ENCODE measurements at regions not wholly inside any gene's neighbourhood (a gene's known extent, or its start where the extent isn't known, plus 50 kb on each side); places are given as distances from the start of the nearest gene placed in this dataset.

GRCh38 chr9:129544761-129545160, 76.1 kb downstream of the C9orf50 start:
- no peak overlapping the region for H2AFZ ChIP-seq (ENCODE audit: low read length)
- H3K27ac ChIP-seq (ENCODE audit: insufficient read depth, low read length): no peak overlapping the region
- no peaks in the 10 kb centered on the region for H3K27me3 ChIP-seq (ENCODE audit: control insufficient read depth, insufficient read depth, low read length)
- no peaks in the 10 kb centered on the region for H3K79me2 ChIP-seq (ENCODE audit: control insufficient read depth, insufficient read depth, low read length)
- H3K4me2 ChIP-seq (ENCODE audit: extremely low read depth, insufficient read depth, low read length): no peak overlapping the region
- TF ChIP-seq EZH2 (IDR thresholded peaks at IDR 0.05; ENCODE audit: low read length, missing control alignments) (no peak), CTCF (conservative IDR thresholded peaks at IDR 0.05 in 1 of 2, IDR thresholded peaks at IDR 0.05 in 1 of 2; ENCODE audit: low read depth in 1 of 2, low read length in 2 of 2) (no peak)
- peaks cover 9% of the 10 kb centered on the region for H3K4me1 ChIP-seq (ENCODE audit: control insufficient read depth, extremely low read depth, insufficient read depth, low read length)
- H3K4me3 ChIP-seq (replicated peaks in 1 of 4; ENCODE audit: control extremely low read depth in 1 of 4, insufficient read depth in 1 of 4, low read depth in 3 of 4, low read length in 4 of 4): no peak overlapping the region
- H4K20me1 ChIP-seq (ENCODE audit: control insufficient read depth, extremely low read depth, insufficient read depth, low read length): no peaks in the 10 kb centered on the region
- H3K36me3 ChIP-seq (ENCODE audit: control insufficient read depth, insufficient read depth, low read length): no peaks in the 10 kb centered on the region
- no peaks in the 10 kb centered on the region for H3K9me3 ChIP-seq (ENCODE audit: control insufficient read depth, insufficient read depth, low read depth, low read length)
- peak in 1 of 2 donors; percentile 71 for DNase-seq (ENCODE audit: low read depth in 2 of 2)
- H3K9ac ChIP-seq (ENCODE audit: insufficient read depth, low read length): no peak overlapping the region

GRCh38 chr9:129542741-129543140, 78.2 kb downstream of the C9orf50 start:
- no peaks in the 10 kb centered on the region for H3K36me3 ChIP-seq (ENCODE audit: control insufficient read depth, insufficient read depth, low read length)
- no peak overlapping the region for H3K4me3 ChIP-seq (replicated peaks in 1 of 4; ENCODE audit: control extremely low read depth in 1 of 4, insufficient read depth in 1 of 4, low read depth in 3 of 4, low read length in 4 of 4)
- TF ChIP-seq EZH2 (IDR thresholded peaks at IDR 0.05; ENCODE audit: low read length, missing control alignments) (no peak), CTCF (conservative IDR thresholded peaks at IDR 0.05 in 1 of 2, IDR thresholded peaks at IDR 0.05 in 1 of 2; ENCODE audit: low read depth in 1 of 2, low read length in 2 of 2) (no peak)
- H3K4me2 ChIP-seq (ENCODE audit: extremely low read depth, insufficient read depth, low read length): no peak overlapping the region
- no peaks in the 10 kb centered on the region for H3K79me2 ChIP-seq (ENCODE audit: control insufficient read depth, insufficient read depth, low read length)
- no peak overlapping the region for H3K9ac ChIP-seq (ENCODE audit: insufficient read depth, low read length)
- H2AFZ ChIP-seq (ENCODE audit: low read length): no peak overlapping the region
- H3K4me1 ChIP-seq (ENCODE audit: control insufficient read depth, extremely low read depth, insufficient read depth, low read length): no peaks in the 10 kb centered on the region
- no peaks in the 10 kb centered on the region for H4K20me1 ChIP-seq (ENCODE audit: control insufficient read depth, extremely low read depth, insufficient read depth, low read length)
- DNase-seq (ENCODE audit: low read depth in 2 of 2): no peak
- H3K27ac ChIP-seq (ENCODE audit: insufficient read depth, low read length): no peak overlapping the region
- no peaks in the 10 kb centered on the region for H3K9me3 ChIP-seq (ENCODE audit: control insufficient read depth, insufficient read depth, low read depth, low read length)
- no peaks in the 10 kb centered on the region for H3K27me3 ChIP-seq (ENCODE audit: control insufficient read depth, insufficient read depth, low read length)

GRCh38 chr9:129541270-129541669, 79.6 kb downstream of the C9orf50 start:
- Histone ChIP-seq H3K9me3 (ENCODE audit: control insufficient read depth, insufficient read depth, low read depth, low read length) (no peaks in the 10 kb centered on the region), H3K27ac (ENCODE audit: insufficient read depth, low read length) (no peak overlapping the region), H3K9ac (ENCODE audit: insufficient read depth, low read length) (no peak overlapping the region), H3K79me2 (ENCODE audit: control insufficient read depth, insufficient read depth, low read length) (no peaks in the 10 kb centered on the region), H4K20me1 (ENCODE audit: control insufficient read depth, extremely low read depth, insufficient read depth, low read length) (no peaks in the 10 kb centered on the region), H3K27me3 (ENCODE audit: control insufficient read depth, insufficient read depth, low read length) (no peaks in the 10 kb centered on the region), H3K4me2 (ENCODE audit: extremely low read depth, insufficient read depth, low read length) (no peak overlapping the region), H2AFZ (ENCODE audit: low read length) (no peak overlapping the region), H3K4me3 (replicated peaks in 1 of 4; ENCODE audit: control extremely low read depth in 1 of 4, insufficient read depth in 1 of 4, low read depth in 3 of 4, low read length in 4 of 4) (no peak overlapping the region), H3K4me1 (ENCODE audit: control insufficient read depth, extremely low read depth, insufficient read depth, low read length) (no peaks in the 10 kb centered on the region), H3K36me3 (ENCODE audit: control insufficient read depth, insufficient read depth, low read length) (no peaks in the 10 kb centered on the region)
- no peak for TF ChIP-seq CTCF (conservative IDR thresholded peaks at IDR 0.05 in 1 of 2, IDR thresholded peaks at IDR 0.05 in 1 of 2; ENCODE audit: low read depth in 1 of 2, low read length in 2 of 2)
- TF ChIP-seq EZH2 (IDR thresholded peaks at IDR 0.05; ENCODE audit: low read length, missing control alignments): no peak
- no peak for DNase-seq (ENCODE audit: low read depth in 2 of 2)

All from fibroblast of lung (primary cell).